Effector CD8-positive, alpha-beta T cell (primary cell): ENCODE measurements at regions not wholly inside any gene's neighbourhood (a gene's known extent, or its start where the extent isn't known, plus 50 kb on each side); places are given as distances from the start of the nearest gene placed in this dataset.

Experiments
- DNase-seq: peaks from one replicate; lab custom pipeline; 2025; lab: John Stamatoyannopoulos, UW

GRCh38 chrY:7464742-7465141 is 553.2 kb upstream of the AMELY start:
- DNase-seq: no peak

GRCh38 chrY:7463711-7464110 is 552.2 kb upstream of the AMELY start:
- DNase-seq: no peak

- DNase-seq: no peak
Measured at GRCh38 chrY:7463196-7463595, 551.6 kb upstream of the AMELY start.

DNA sequence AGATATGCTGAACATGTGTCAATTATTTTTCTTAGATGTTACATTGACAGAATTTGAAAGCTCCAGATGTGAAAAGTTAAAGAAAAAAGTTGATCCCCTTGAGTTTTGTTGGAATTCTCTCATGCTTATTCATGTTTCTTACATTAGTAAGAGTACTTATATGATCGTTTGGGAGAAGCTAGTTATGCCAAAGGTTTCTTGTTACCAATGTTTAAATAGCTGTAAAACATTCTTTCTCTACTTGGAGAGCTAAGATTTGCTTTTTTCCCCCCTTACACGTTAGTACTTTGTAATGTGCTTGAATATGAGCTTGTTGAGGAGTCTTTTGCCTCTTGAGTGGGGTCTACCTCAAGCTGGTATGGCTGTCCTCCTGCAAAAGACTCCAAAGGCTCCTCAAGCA is 551.1 kb upstream of the AMELY start:
- DNase-seq: no peak

DNA sequence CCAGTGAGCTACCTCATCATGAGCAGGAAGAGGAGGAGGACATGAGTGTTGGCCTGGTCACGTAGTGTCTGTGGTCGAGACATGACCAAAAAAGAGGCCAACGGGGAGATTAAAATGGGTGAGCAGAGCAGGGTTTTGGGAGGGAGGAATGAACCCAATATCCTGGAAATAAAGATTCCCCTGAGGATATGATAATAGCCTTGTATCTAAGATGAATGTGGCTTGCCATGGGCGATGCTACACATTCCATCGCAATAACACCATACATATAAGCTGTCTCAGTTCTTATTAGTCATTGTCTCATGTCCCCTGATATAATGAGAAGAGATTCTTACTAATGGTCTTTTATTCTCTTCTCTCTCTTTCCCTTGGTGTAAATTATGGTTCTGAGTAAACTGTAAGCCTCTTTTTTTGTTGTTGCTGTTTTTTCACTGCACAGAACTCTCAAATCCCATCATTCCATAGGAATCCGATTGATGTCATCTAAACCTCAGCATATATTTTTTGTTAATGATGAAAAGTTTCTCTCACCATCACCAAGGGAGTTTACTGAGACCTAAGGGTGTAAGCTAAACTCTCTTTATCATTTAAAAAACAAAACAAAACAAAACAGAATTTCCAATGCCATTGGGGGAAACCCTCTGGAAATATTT is 550.4 kb upstream of the AMELY start:
- no peak for DNase-seq

GRCh38 chrY:7459802-7460201 is 548.2 kb upstream of the AMELY start:
- DNase-seq: no peak

DNA sequence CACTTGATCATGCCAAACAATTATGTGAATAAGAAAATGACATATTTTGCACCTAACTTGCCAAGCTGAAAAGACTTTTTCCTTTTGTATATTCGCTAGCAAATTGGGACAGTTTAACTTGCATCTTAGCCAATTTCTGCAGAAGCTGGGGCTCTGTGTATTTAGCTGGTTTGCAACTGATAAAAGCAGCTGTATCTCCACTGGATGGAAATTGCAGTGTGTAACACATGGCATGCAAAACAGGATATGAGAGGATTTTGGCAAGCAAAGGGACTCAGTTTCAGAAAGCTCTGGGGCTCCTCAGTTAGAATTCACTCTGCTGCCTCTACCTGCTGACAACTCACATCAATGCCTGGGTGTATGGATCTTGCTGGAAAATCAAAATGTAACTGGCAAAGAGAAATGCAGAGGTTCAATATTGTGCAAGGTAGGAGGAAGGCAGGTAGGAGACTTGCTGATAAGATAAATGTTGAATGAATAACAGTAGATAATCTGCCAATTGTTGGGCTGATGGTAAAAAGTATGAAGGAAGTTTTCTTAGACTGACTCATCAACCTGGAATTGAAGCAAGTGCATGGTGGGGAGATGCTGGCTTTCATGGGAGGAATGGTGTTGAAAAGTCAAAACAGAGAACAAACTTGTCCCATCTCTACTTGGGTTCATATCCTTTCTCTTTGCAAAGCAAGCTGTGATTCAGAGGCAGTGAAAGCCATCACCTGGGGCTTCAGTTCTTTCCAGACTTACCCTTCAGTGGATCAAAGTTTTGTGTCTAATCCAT is 546.9 kb upstream of the AMELY start:
- DNase-seq: no peak

DNA sequence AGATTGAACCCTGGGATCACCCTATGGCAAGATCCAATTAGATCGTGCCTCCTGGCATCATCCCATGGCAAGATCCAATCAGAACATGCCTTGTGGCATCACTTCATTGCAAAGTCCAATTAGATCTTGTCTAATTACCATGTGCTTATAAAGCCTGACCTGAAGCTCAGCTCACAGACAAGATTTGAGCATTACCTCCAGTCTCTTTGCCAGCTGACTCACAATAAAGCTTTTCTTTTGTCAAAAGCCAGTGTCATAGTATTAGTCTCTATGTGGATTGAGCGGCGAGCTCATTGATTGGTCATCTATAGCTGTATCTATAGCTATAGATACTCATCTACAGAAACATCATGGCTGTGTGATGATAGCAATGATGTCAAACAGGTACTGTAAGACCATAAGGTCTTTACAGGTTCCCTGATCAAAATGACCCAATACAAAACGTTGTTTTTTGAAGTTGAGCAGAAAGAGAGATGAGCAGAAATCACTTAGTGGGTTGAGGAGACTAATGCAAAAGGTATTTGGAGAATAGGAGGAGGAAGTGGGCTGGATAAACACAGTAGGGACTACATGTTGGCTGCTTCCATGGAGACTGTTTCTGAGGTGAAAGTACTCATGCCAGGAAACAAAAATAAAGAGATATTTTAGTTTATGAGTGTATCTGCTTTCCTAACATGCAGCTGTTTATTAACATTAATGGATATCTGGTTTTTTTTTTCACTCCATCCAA is 545.9 kb upstream of the AMELY start:
- no peak for DNase-seq

GRCh38 chrY:7455626-7456025 is 544.1 kb upstream of the AMELY start:
- DNase-seq: no peak

GRCh38 chrY:7453336-7453735 is 541.8 kb upstream of the AMELY start:
- DNase-seq: no peak

GRCh38 chrY:7452246-7452645 is 540.7 kb upstream of the AMELY start:
- no peak for DNase-seq

GRCh38 chrY:7449860-7450259 is 538.3 kb upstream of the AMELY start:
- no peak for DNase-seq

- no peak for DNase-seq
Measured at GRCh38 chrY:7448687-7449086, 537.1 kb upstream of the AMELY start.

DNA sequence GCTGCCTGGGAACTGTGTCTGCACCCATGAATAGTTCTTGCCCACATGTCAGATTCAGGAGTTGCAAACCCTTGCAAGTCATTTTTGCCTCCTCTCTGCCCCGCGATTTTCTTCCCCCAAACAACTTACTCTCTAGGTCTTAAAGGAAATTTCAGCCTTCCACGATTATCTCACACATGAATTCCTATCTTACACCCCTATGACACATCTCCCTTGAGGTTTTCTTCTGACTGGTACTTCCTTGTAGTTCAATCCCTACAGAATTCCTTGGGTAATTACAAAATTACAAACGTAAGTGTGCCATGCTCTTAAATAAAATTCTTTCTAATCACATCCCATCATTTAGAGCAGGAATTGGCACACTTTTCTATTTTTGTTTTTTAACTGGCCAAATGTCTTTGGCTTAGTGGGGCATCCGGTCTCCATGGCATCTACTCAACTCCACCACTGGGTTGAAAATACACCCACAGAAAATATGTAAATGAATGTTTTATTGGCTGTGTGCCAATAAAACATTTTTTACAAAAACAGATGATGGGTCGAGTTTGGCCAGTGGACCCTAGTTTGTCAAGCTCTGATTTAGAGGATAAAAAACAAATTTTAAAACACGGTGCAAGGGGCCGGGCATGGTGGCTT is 536.4 kb upstream of the AMELY start:
- no peak for DNase-seq

- DNase-seq: no peak
Measured at GRCh38 chrY:7444141-7444540, 532.6 kb upstream of the AMELY start.

DNA sequence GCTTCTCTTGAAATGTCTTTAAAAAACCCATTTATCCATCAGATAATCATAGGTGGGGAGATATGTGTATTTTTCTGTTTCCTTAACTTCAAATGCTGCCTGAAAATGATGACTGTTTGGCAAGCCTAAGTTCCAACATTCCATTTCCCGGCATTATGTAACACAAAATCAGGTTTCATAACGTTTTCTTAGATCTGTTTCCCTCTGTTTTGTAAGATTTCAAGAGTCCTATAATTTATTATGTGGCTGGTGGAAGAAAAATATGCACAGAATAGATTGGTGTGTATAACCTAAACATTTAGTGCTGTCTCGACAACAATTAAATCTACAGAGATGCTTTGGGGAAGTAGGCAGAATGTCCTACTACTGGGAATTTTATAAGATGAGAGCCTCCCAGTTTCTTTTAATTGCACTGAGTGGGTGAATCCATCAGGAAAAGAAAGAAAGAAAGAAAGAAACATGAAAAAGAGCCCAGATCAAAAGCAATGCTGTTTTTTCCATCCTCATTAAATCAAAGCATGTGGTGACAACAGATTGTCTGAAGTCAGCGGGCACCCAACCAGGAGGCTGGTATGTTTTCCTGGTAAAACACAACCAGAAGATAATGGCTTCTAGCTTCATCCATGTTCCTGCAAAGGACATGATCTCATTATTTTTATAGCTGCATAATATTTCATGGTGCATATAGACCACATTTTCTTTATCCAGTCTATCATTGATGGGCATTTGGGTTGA is 529.4 kb upstream of the AMELY start:
- no peak for DNase-seq

GRCh38 chrY:7437086-7437485 is 525.5 kb upstream of the AMELY start:
- no peak for DNase-seq

GRCh38 chrY:7433817-7434809 is 522.6 kb upstream of the AMELY start:
- DNase-seq: no peak

GRCh38 chrY:7419165-7419564 is 507.6 kb upstream of the AMELY start:
- DNase-seq: no peak

- DNase-seq: no peak
Measured at GRCh38 chrY:7417946-7418345, 506.4 kb upstream of the AMELY start.

- DNase-seq: no peak
Measured at GRCh38 chrY:7416406-7416805, 504.9 kb upstream of the AMELY start.
